Activated CD8-positive, alpha-beta memory T cell treated with anti-CD3 and anti-CD28 coated beads, Interleukin-2, amount 50 U/mL, for 1 hour (primary cell): ENCODE measurements at regions not wholly inside any gene's neighbourhood (a gene's known extent, or its start where the extent isn't known, plus 50 kb on each side); places are given as distances from the start of the nearest gene placed in this dataset.
"Not testable (repeated sequence)": the region's sequence is repeated elsewhere in the genome, so short reads cannot be mapped to it uniquely, and the experiment has no call there.

Source experiments
- DNase-seq: peaks from one replicate; pipeline ENCODE4 v3.0.0-alpha.2; 2020; ENCODE audit errors: extremely low read depth

DNA sequence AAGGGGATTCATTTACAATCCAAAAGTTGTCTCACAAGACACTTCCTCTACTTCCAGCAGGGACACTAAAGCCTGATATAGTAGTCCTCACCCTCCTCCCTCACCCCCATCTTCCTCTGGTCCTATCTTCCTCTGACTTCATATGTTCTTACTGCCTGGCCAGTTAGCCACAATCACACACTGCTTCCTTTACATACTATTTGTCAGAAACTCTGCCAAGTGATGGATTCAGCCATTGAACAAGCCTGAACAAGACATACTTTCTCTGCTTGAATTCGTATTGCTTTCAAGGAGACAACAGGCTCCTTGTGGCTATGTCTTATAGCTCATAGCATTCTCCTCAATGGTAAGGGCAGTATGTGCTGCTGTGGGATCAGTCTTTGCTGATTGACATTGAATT lies 672.2 kb downstream of the BCL11A start:
- DNase-seq = no peak

DNA sequence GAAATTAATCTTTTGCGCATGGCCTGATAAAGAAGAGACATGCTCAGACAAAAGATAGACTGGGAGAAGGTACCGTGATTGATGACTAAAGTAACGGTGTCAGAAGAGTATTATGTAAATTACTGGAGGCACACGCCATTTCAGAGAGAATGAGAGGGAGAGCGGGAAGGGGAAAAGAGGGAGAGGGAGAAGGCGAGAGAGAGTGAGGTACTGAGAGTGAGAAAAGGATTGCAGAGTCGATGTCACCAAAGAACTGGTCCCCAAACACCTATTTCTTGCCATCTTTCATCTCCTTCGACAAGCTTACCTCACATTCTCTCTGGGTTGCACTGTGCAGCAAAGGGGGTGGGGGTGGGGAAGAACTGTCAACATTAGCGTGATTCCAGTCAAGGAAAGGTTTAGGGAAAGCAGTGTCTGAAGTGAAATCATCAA lies 673.7 kb downstream of the BCL11A start:
- DNase-seq = no peak

DNA sequence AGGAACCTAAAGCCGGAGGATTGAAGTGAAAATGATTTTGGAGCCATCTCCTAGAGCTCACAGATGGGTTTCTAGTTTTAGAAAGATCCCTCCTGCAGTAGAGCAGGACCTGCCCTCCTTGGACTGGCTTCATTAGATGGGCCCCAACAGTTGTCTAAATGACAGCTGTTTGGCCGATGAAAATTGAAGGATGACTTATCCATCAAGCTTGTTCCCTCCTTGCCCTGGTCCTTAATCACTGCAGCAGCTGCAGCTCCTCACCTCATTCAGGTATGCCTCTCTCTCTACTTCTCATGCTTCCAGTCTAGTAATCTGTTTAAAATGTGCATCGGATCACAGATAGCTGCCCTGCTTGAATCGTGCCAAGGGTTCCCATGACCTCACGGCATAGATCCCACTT lies 677.6 kb downstream of the BCL11A start:
- no peak for DNase-seq

DNA sequence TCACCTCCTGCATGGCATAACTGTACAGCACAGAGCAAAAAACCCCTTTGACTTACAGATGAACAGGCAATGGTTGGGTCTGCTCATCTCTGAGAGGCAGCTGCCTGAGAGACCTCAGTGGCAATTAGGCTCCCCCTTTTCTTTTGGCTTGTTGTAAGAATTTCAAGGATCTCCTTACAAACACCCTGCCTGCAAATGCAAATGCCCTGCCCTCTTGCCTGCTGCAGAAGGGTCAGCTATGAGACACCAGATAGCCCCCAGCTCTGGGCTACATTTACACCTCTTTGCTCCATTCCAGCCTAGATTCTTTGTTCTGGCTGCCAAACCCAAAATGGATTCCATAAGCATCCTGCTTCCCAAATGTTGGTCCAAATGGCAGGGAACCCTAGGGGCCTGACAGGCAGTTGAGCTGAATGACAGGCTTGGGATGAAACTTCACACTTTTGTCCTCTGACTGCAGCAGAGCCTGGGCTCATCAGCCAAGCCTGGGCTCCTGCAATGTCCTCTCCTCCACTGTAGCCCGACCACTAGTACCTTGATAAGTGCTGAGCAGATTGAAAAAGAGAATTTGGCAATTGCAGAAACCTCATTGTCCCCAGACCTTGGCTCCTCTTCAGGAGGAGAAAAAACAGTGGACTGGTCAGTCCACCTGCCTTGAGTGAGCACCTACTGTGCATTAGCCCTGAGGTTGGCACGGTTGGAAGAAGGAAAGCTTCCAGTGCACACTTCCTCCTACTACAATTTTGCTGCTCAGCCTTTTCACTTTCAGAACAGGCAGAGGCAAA lies 678.3 kb downstream of the BCL11A start:
- DNase-seq = no peak

DNA sequence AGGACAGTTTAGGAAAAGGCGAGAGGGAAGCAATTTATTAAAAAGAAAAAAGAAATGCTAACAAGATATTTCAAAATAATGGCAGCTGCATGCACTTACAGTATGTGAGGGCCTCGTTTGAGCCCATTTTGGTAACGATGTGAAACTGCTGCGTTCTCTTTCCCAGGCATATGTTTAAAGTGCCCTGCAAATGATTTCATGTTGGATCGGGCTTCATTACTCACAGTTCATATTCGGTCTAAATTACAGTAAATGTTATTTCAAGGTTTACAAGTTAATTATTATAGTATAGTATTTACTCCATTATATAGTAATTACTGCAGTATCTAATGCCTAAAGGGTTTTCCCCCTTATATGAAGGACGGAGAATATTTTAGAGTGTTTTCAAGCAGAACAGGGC lies 679.1 kb downstream of the BCL11A start:
- DNase-seq = no peak

DNA sequence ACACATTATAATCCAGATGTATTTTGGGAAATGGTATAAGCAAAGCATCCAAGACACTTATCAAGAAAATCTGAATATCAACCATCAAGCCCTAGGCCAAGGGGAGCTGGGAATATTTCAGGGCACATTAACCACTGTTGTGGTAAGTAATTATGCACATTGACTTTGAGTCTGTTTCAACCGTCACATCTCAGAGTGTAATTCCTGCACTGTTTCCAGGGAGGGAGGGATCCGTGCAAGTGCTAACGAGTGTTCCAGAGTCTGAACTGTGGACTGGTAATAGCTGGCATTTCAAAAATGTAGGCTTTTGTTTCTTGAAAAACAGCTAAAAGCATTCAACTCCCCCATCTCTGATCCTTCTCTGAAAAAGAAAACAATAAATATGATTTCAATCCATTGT lies 681.6 kb downstream of the BCL11A start:
- DNase-seq = no peak

DNA sequence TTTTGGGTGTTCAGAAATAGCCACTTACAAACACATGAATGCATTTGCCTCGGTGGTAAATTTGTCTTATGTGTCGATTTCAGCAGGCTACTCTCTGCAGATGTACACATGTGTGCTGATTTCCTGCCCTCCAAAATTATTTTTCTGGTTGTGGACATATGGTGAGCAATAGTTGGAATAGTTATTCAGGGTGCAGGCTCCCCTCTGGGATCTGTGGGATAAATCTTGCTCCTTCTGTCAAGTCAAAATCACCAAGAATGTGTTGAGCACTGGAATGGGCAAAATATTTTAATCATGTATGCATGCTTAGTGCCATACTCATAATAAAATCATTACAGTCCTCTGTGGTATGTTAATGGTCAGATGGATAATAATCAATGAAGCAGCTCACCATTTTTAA lies 684.5 kb downstream of the BCL11A start:
- DNase-seq = no peak

DNA sequence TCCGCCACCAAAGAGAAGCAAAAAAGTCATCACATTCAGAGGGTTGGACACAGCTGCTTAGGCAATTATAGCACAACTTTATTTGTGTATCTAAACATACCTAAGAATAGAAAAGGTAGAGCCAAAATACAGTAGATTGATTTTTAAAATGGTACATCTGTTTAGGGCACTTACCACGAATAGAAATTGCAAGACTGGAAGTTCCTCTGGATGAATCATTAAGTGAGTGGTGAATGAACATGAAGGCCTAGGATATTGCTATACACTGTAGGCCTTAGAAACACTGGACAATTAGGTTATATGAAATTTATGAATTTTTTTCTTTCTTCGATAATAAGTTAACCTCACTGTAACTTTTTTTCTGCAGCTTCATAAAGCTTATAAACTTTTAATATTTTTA lies 687.0 kb downstream of the BCL11A start:
- DNase-seq = no peak

DNA sequence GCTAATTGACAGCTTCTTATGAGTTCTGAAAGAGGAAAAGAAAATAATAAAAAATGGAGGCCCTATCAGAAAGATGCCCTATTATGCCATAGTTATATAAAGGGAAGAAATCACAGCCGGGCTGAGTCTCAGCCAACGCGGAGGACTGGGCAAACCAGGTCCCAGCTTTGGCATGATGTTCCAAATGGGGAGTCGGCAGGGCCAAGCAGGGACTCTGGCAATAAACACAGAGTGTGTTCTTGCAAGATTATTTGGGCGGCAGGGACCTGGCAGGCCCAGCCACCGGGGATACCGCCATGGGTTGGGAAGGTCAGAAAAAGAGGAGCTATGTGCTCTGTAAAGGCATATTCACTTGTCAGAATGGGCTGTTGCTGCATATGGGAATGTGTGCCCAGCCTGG lies 694.9 kb downstream of the BCL11A start:
- no peak for DNase-seq

DNA sequence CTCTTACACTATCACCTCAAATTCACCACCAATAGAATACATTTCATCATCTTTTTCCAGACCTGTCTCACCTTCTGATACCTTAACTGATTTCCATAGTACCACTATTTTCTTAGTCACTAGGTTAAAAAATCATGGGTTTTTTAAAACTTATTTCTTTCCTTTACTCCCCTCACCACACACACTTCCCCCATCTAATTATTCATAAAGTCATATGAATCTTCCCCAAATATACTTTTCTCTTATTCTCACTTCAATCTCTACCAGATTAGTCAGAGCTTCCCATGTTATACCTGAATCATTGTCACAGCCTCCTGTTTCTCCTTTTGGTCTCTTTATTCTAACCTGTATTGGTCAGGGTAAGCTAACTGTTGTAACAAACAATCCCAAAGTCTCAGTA lies 696.3 kb downstream of the BCL11A start:
- DNase-seq = no peak

DNA sequence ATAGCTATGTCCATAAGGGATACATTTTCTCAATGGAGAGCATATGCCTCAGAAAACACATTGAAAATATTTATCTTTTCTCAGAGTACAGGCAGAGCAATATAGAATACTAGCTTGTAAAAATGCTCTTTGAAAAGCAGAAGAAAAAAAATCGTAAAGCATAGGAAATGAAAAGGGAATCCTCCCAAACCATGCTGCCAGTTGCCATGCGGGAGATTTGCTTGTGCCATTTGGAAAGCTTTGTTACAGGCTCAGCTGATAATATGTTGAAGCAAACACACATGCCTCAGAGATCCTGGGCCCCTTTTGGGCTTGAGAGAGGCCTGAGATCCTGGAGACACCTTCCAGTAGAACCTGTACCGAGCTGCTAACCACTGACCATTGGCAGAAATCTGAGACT lies 697.1 kb downstream of the BCL11A start:
- DNase-seq = no peak

DNA sequence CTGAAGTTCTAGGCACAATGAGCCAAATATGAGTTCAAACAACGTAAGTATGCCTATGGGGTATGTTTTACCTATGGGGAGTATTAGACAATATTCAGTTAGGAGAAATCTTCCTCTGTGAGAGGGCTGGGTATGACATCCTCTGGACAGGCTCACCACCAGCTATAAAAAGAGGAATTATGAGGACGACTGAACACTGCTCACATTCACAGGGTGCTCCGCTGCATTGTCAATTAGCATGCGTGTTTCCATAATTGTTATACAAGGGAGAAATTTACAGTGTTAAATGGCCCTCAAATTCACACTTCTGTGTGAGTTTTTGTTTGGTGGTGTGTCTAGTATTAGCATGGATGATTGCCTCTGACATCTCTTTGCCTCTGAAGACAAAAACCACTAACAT lies 700.4 kb downstream of the BCL11A start:
- no peak for DNase-seq

DNA sequence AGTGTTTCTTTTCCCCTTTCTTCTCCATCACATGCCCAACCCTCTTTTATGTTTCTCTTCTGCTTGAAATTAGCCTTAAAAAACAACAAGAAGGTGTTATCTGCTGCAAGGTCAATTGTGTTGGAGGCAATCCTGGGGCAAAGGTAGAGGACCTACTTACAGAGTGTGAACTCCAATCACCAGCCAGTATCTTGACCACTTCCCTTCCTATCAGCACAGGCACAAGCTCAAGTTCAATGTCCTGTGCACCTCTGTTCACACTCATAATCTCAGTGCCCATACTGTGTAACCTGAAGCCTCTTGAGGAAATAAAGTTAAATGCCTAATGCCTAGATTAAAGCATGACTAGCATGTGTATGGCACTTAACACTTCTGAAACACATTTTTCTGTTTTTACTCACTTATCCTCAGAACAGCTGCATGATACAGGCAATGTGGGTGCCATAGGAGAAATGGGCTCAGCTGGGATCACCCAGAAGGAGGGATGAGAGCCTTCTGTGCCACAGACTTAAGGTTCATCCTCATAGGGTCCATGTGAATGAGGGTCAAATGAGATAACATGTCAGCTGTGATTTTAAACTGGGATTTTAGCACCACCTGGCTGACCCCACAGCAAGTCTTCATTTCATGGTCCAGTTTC lies 701.5 kb downstream of the BCL11A start:
- DNase-seq = no peak

DNA sequence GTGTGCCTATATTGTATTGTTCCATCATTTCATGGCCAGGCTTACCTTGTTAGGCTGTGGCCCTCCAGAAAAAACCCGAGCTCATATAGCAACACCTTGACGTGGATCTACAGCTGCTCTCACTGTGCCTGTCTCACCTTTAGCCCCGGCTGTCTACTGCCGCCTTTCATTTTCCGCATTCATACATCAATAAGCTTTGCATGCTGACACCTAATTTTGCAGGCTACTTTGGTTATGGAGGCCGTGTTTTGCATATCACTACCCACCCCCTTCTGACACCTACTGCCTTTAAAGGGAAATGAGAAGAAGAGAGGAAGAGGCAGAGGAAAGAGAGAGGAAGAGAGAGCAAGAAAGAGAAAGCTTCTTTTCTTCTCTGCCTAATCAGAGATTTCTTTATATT lies 702.9 kb downstream of the BCL11A start:
- no peak for DNase-seq

DNA sequence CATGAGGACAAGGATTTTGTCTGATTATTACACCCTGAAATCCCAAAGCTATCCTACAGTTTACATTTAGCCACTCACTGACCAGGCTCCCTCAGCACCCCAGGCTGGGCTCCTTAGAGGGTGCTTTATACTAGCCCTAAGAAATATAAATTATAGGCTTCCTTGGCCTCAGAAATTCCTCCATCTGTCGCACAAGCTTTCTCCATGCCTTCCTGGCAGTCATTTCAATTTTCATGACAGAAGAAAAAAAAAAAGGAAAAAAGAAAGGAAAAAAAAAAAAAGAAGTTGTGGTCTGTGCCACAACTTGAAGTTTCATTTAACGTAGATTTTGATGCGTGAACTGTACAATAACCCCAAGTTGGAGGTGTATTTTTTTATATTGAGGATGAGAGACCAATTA lies 719.5 kb downstream of the BCL11A start:
- DNase-seq = no peak

DNA sequence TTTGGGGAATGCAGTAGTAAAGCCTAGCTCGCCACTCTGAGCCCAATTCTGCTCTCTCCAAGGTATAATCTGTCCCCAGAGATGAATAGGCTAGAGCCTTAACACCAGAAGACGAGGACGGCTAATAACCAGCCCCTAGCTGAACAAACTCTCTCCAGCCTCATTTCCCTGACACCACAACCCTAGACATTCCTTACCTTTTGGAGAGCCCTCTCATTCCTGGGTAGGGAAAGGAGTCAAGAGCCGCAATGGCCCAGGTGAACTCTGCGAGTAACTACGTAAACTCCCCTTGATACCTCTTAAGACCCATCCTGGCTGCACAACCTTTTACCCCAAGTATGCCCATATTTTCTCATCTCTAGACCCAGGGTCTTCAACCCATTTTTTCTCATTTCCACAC lies 722.9 kb downstream of the BCL11A start:
- no peak for DNase-seq

DNA sequence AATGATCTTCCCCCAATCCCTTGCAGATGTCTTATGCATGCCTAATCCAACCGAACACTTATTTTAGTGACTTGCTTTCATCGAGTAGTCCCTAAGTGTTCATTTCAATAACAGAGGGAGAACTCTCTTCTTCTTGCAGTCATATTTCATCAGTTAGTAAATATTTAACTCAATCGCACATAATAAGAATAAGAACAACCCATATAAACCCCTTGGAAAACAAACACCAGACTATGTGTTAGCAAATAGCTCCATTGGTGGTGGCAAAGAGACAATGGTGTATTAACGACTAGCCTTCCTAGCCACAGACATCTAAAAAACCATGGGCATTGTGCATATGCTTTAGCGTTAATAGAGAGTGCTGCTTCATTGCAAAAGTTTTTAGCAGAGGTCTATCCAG lies 725.8 kb downstream of the BCL11A start:
- no peak for DNase-seq

DNA sequence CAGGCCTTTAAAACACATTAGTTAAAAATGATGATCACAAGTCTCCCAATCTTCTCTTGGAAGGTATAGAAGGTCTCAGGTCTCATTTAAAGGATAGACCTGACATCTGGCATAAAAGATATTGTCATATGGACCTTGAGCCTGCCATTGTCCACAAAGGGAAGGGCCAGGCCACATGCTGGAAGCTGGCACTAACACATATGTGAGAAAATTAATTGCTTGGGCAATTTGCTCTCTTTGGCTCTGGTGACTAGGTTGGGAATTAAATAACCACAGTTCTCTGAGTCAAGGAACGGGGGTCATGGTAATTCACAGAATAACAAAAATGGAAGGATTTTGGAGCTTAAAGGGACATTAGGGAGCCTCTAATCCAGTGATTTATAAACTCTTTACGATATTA lies 727.3 kb downstream of the BCL11A start:
- no peak for DNase-seq

DNA sequence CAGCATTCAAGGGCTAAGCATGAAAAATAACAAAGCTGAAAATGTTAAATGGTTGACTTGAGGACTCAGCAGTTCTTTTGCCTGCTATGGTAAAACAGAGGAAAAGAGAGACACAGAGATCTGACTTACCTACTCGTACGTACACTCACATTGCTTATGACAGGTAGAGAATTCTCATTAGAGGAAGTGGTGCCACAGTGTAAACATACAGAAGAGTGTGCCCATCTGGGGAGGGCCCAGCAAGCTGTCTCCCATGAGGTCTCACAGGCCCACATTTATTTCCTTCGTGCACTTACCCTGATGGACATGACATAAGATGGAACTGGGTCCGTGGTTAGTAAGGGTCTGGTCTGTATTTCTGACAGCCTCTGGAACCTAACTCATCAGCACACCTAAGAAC lies 729.1 kb downstream of the BCL11A start:
- no peak for DNase-seq

DNA sequence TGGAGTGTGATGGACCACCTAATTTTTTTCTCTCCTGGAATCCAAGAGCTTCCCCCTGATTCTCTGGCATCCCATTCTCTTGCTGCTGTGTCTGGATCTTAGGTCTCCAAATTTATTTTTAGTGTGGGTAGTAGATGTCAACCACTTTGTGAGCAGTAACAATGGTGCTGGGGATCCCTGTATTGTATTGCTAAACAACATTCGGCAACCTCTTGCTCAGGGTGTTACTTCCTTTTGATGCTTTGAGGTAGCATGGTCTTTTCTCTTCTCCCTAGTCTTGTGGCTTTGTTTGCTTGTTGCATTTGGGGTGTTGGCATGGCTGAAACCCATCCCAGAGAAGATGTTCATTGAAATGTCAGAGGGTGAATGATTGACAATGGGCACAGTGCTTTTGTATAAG lies 737.4 kb downstream of the BCL11A start:
- no peak for DNase-seq

DNA sequence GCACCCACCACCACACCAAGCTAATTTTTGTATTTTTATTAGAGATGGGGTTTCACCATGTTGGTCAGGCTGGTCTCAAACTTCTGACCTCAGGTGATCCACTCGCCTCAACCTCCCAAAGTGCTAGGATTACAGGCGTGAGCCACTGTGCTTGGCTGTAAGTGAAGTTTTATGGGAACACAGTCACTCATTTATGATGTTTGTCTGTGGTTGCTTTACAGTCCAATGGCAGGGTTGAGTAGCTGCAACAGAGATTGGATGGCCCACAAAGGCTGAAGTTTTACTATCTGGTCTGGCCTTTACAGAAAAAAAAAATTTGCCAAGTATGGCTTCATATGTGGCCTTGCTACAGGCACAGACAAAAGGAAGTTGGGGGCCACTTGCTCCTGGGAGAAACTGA lies 743.2 kb downstream of the BCL11A start:
- not testable (repeated sequence) for DNase-seq

DNA sequence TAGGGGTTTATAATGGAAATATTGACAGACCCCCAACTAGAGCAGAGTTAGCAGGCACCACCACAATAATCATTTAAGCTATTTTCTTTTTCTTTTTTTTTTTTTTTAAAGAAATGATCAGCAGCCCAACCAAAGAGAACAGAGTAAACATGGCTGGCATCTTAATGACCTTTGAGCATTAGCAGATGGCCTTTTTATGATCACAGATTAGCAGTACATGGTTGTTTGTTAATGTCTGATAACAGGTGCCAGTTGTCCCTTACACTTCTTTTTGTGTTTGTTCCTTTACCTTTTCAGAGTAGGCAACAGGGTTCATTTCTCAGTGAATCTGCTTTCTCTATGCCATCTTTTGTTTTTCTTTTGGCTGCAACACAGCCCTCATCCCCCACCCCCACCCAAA lies 747.0 kb downstream of the BCL11A start:
- no peak for DNase-seq

DNA sequence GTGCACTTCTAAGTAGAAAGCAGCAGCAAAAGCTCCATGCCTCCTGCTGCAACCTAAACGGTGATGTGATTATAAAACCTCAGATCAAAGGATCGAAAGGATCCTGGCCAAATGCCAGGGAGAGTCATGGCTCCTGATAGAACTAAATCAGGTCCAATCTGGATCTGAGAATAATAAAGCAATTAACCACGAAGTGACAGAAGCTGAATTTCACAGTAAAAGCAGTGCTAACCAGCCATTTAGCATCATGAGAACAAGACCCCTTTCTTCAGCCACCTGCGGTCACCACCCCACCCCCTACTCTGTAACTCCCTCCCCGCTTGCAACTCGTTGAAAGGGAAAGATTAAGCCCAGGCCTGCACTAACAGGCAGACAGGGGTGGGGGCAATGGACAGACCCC lies 748.7 kb downstream of the BCL11A start:
- DNase-seq = no peak

DNA sequence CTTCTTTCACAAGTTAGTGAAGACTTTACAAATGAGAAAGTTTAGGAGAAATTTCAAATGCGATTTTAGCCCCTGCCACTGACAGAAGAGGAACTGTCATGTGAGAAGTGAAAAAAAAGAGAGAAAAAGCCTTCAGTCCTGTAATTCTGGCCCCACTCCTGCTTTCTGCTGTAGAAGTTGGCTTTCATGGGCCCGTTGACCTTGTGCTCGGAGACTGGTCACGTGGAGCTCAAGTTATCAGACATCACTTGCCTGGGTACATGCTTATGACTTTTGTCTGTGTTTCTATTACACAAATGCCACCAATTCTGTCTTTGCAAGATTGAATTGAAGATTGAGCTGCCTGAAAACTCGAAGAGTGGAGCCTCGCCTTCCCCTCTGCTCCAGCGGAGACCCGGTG lies 749.9 kb downstream of the BCL11A start:
- DNase-seq = no peak
